SK-N-SH treated with all-trans-retinoic acid at 6 μM for 48 hours (cell line): ENCODE measurements at regions not wholly inside any gene's neighbourhood (a gene's known extent, or its start where the extent isn't known, plus 50 kb on each side); places are given as distances from the start of the nearest gene placed in this dataset.

Experiments used
- ATAC-seq: fragments of 200-7000 bp; cut with Tn5 transposase; 3 replicates; pipeline ENCODE4 v1.9.1; 2020; ENCODE audit warnings: mild to moderate bottlenecking, moderate library complexity
- ARNTL ChIP-seq: fragments of 450-650 bp; formaldehyde crosslinking; IDR thresholded peaks from 2 replicates; pipeline ENCODE4 v1.5.0; 2020; ENCODE audit warnings: low read depth, mild to moderate bottlenecking, moderate library complexity, borderline replicate concordance
- BACH2 ChIP-seq: fragments of 250-450 bp; sonication (Bioruptor Pico); IDR thresholded peaks from 2 replicates; pipeline ENCODE4 v1.9.0; 2021; ENCODE audit warnings: mild to moderate bottlenecking, borderline replicate concordance
- CSDC2 ChIP-seq: fragments of 250-450 bp; sonication (Bioruptor Pico); IDR thresholded peaks from 2 replicates; pipeline ENCODE4 v1.5.0; 2020; ENCODE audit warnings: mild to moderate bottlenecking, moderate library complexity
- ESRRG ChIP-seq: fragments of 250-450 bp; sonication (Bioruptor Pico); IDR thresholded peaks from 2 replicates; pipeline ENCODE4 v1.6.1; 2021; ENCODE audit warnings: mild to moderate bottlenecking
- GLIS3 ChIP-seq: fragments of 250-450 bp; sonication (Bioruptor Pico); IDR thresholded peaks from 2 replicates; pipeline ENCODE4 v1.5.0; 2020; ENCODE audit warnings: mild to moderate bottlenecking, moderate library complexity
- ISL1 ChIP-seq: fragments of 250-450 bp; sonication (Bioruptor Pico); IDR thresholded peaks from 2 replicates; pipeline ENCODE4 v2.1.2; 2022; ENCODE audit warnings: mild to moderate bottlenecking, moderate library complexity
- OSR1 ChIP-seq: fragments of 250-450 bp; sonication (Bioruptor Pico); IDR thresholded peaks from 2 replicates; pipeline ENCODE4 v1.8.0; 2022; ENCODE audit warnings: moderate library complexity, mild to moderate bottlenecking, inconsistent platforms
- PPARA ChIP-seq: fragments of 250-450 bp; sonication (Bioruptor Pico); IDR thresholded peaks from 2 replicates; pipeline ENCODE4 v1.5.0; 2020; ENCODE audit warnings: mild to moderate bottlenecking, borderline replicate concordance
- RARB ChIP-seq: fragments of 250-450 bp; sonication (Bioruptor Pico); IDR thresholded peaks from 2 replicates; pipeline ENCODE4 v1.8.0; 2021; ENCODE audit warnings: mild to moderate bottlenecking, moderate library complexity
- SNAI2 ChIP-seq: fragments of 250-450 bp; sonication (Bioruptor Pico); IDR thresholded peaks from 2 replicates; pipeline ENCODE4 v1.5.0; 2020; ENCODE audit warnings: mild to moderate bottlenecking, moderate library complexity
- TCF4 ChIP-seq: fragments of 250-450 bp; sonication (Bioruptor Pico); IDR thresholded peaks from 2 replicates; pipeline ENCODE4 v1.8.0; 2021; ENCODE audit warnings: mild to moderate bottlenecking, moderate library complexity, borderline replicate concordance
- TOX ChIP-seq: fragments of 250-450 bp; sonication (Bioruptor Pico); IDR thresholded peaks from 2 replicates; pipeline ENCODE4 v1.8.0; 2021; ENCODE audit warnings: mild to moderate bottlenecking, moderate library complexity, borderline replicate concordance
- ZC3H10 ChIP-seq: fragments of 250-450 bp; sonication (Bioruptor Pico); IDR thresholded peaks from 2 replicates; pipeline ENCODE4 v1.5.1; 2021; ENCODE audit warnings: mild to moderate bottlenecking, moderate library complexity
- ZFP3 ChIP-seq: fragments of 250-450 bp; sonication (Bioruptor Pico); IDR thresholded peaks from 2 replicates; pipeline ENCODE4 v1.5.0; 2020; ENCODE audit warnings: mild to moderate bottlenecking, moderate library complexity
- ZFP30 ChIP-seq: fragments of 450-650 bp; formaldehyde crosslinking; IDR thresholded peaks from 2 replicates; pipeline ENCODE4 v1.5.0; 2022; ENCODE audit warnings: mild to moderate bottlenecking, moderate library complexity
- ZNF565 ChIP-seq: fragments of 450-650 bp; formaldehyde crosslinking; conservative IDR thresholded peaks from 2 replicates; pipeline ENCODE4 v1.5.0; 2020; ENCODE audit warnings: low read depth, mild to moderate bottlenecking, moderate library complexity
- ZNF70 ChIP-seq: fragments of 450-650 bp; formaldehyde crosslinking; IDR thresholded peaks from 2 replicates; pipeline ENCODE4 v1.5.0; 2020; ENCODE audit warnings: mild to moderate bottlenecking, moderate library complexity
- ZNF8 ChIP-seq: fragments of 450-650 bp; formaldehyde crosslinking; IDR thresholded peaks from 2 replicates; pipeline ENCODE4 v1.5.0; 2020; ENCODE audit warnings: mild to moderate bottlenecking, moderate library complexity
- TF ChIP-seq, protein P1 (sequence below): fragments of 250-450 bp; sonication (Bioruptor Pico); IDR thresholded peaks from 2 replicates; pipeline ENCODE4 v1.8.0; 2021; ENCODE audit warnings: low read depth, mild to moderate bottlenecking, moderate library complexity, borderline replicate concordance
- TF ChIP-seq, protein P2 (sequence below): fragments of 250-450 bp; sonication (Bioruptor Pico); IDR thresholded peaks from 2 replicates; pipeline ENCODE4 v1.5.1; 2021; ENCODE audit warnings: mild to moderate bottlenecking, moderate library complexity
- TF ChIP-seq, protein P3 (sequence below): fragments of 250-450 bp; sonication (Bioruptor Pico); IDR thresholded peaks from 2 replicates; pipeline ENCODE4 v1.5.0; 2020; ENCODE audit warnings: mild to moderate bottlenecking, moderate library complexity
- TF ChIP-seq, protein P4 (sequence below): fragments of 250-450 bp; sonication (Bioruptor Pico); IDR thresholded peaks from 2 replicates; pipeline ENCODE4 v1.8.0; 2020; ENCODE audit warnings: mild to moderate bottlenecking, moderate library complexity, borderline replicate concordance
- TF ChIP-seq, protein P5 (sequence below): fragments of 250-450 bp; sonication (Bioruptor Pico); IDR thresholded peaks from 2 replicates; pipeline ENCODE4 v1.5.1; 2020; ENCODE audit warnings: low read depth, mild to moderate bottlenecking, moderate library complexity

DNA sequence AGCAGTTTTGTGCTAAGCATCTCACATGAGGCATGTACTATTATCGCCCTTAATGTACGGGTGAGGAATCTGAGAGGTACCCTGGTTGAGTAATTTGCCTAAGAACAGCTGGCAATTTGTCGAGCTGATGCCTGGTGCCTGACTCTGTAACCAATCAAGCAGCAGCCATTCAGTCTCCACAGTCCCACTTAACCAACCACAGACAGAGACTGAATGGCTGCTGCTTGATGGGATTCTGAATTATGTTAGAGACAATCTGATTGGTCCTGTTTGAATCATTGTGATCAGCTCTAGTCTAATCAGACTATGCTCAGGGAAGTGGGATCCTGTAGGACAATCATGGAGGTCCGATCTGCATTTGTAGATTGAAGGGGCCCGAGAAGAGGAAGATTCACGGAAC, 447.0 kb downstream of the SHISA9 start:
- no peak for TF ChIP-seq ZNF70 (CRISPR knock-in tag)
- no peak for ATAC-seq

DNA sequence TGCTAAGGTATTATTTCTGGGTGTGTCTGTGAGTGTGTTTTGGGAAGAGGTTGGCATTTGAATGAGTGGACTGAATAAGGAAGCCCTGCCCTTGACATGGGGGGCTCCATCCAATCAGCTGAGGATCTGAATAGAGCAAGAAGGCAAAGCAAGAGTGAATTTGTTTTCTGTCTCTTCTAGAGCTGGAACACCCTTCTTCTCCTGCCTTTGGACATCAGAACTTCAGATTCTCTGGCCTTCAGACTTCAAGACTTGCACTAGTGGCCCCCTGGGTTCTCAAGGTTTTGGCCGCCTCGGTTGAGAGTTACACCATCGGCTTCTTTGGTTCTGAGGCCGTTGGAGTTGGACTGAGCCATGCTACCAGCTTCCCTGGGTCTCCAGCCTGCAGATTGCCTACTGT, 448.6 kb downstream of the SHISA9 start:
- ATAC-seq = no peak
- TF ChIP-seq ZNF8 (no peak), TOX (CRISPR knock-in tag) (no peak)

DNA sequence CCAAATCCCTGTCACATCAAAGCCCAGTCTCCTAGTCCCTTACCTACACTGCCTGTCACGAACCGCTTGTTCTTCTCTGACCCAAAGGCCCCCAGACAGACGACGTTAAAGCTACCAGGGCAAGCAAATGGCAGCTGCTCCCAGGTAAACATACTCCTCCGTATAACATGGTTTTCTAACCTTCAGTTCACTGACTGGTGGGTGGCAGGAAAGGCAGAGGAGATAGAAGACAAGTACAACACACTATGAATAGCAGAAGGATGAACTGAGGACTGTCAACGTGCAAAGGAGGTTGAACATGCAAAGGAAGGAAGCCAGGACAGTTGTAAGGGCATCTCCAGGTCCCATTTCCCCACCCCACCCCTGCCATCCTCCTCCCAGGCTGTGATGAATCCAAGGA, 449.8 kb downstream of the SHISA9 start:
- no peak for ATAC-seq
- TF ChIP-seq TOX (CRISPR knock-in tag) (no peak), BACH2 (CRISPR knock-in tag) (no peak), ZNF70 (CRISPR knock-in tag) (no peak), OSR1 (CRISPR knock-in tag) (no peak), CSDC2 (CRISPR knock-in tag) (no peak), ZNF565 (CRISPR knock-in tag) (no peak), RARB (CRISPR knock-in tag) (no peak), ZNF8 (no peak), ISL1 (no peak), PPARA (CRISPR knock-in tag) (no peak), SNAI2 (CRISPR knock-in tag) (no peak), ZFP30 (CRISPR knock-in tag) (no peak), ARNTL (CRISPR knock-in tag) (no peak), ESRRG (CRISPR knock-in tag) (no peak), ZC3H10 (CRISPR knock-in tag) (no peak)
- TF ChIP-seq, protein P1, sequence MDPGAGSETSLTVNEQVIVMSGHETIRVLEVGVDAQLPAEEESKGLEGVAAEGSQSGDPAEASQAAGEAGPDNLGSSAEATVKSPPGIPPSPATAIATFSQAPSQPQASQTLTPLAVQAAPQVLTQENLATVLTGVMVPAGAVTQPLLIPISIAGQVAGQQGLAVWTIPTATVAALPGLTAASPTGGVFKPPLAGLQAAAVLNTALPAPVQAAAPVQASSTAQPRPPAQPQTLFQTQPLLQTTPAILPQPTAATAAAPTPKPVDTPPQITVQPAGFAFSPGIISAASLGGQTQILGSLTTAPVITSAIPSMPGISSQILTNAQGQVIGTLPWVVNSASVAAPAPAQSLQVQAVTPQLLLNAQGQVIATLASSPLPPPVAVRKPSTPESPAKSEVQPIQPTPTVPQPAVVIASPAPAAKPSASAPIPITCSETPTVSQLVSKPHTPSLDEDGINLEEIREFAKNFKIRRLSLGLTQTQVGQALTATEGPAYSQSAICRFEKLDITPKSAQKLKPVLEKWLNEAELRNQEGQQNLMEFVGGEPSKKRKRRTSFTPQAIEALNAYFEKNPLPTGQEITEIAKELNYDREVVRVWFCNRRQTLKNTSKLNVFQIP (CRISPR knock-in tag) = no peak
- TF ChIP-seq, protein P2, sequence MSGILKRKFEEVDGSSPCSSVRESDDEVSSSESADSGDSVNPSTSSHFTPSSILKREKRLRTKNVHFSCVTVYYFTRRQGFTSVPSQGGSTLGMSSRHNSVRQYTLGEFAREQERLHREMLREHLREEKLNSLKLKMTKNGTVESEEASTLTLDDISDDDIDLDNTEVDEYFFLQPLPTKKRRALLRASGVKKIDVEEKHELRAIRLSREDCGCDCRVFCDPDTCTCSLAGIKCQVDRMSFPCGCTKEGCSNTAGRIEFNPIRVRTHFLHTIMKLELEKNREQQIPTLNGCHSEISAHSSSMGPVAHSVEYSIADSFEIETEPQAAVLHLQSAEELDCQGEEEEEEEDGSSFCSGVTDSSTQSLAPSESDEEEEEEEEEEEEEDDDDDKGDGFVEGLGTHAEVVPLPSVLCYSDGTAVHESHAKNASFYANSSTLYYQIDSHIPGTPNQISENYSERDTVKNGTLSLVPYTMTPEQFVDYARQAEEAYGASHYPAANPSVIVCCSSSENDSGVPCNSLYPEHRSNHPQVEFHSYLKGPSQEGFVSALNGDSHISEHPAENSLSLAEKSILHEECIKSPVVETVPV = no peak
- TF ChIP-seq, protein P3, sequence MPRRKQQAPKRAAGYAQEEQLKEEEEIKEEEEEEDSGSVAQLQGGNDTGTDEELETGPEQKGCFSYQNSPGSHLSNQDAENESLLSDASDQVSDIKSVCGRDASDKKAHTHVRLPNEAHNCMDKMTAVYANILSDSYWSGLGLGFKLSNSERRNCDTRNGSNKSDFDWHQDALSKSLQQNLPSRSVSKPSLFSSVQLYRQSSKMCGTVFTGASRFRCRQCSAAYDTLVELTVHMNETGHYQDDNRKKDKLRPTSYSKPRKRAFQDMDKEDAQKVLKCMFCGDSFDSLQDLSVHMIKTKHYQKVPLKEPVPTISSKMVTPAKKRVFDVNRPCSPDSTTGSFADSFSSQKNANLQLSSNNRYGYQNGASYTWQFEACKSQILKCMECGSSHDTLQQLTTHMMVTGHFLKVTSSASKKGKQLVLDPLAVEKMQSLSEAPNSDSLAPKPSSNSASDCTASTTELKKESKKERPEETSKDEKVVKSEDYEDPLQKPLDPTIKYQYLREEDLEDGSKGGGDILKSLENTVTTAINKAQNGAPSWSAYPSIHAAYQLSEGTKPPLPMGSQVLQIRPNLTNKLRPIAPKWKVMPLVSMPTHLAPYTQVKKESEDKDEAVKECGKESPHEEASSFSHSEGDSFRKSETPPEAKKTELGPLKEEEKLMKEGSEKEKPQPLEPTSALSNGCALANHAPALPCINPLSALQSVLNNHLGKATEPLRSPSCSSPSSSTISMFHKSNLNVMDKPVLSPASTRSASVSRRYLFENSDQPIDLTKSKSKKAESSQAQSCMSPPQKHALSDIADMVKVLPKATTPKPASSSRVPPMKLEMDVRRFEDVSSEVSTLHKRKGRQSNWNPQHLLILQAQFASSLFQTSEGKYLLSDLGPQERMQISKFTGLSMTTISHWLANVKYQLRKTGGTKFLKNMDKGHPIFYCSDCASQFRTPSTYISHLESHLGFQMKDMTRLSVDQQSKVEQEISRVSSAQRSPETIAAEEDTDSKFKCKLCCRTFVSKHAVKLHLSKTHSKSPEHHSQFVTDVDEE (CRISPR knock-in tag) = no peak
- TF ChIP-seq, protein P4, sequence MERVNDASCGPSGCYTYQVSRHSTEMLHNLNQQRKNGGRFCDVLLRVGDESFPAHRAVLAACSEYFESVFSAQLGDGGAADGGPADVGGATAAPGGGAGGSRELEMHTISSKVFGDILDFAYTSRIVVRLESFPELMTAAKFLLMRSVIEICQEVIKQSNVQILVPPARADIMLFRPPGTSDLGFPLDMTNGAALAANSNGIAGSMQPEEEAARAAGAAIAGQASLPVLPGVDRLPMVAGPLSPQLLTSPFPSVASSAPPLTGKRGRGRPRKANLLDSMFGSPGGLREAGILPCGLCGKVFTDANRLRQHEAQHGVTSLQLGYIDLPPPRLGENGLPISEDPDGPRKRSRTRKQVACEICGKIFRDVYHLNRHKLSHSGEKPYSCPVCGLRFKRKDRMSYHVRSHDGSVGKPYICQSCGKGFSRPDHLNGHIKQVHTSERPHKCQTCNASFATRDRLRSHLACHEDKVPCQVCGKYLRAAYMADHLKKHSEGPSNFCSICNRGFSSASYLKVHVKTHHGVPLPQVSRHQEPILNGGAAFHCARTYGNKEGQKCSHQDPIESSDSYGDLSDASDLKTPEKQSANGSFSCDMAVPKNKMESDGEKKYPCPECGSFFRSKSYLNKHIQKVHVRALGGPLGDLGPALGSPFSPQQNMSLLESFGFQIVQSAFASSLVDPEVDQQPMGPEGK (CRISPR knock-in tag) = no peak
- TF ChIP-seq, all 23 proteins: peak for 0

DNA sequence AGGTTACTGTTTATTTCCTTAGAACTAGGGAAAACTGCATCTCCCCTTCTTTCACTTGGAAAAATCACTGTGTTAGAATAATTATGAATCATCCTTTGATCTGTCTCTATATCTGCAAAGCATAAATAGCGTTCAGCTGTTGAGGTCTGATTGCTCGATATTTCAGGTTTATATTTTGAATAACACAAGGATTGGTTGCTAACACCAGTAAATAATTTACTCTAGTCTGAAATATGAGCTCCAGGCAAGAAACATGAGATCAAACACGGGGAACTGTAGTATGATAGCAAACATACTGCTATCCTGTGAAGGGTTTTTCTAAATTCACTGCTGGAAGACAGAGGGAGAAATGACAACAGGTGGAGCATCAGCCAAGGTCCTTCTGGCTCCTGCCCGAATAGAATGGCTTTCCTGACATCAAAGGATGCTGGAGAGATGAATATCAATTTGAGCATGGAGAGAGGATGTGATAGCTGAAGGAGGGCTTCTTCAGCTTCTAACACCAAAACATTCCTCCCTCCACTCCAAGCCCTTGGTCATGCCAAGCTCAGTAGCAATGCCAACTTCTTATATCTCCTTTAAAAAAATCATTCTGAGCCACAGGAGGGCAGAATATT, 450.3 kb downstream of the SHISA9 start:
- ATAC-seq = no peak
- TF ChIP-seq ZFP30 (CRISPR knock-in tag) (no peak), BACH2 (CRISPR knock-in tag) (no peak), OSR1 (CRISPR knock-in tag) (no peak), ZFP3 (CRISPR knock-in tag) (no peak), TCF4 (no peak), TOX (CRISPR knock-in tag) (no peak), ARNTL (CRISPR knock-in tag) (no peak), CSDC2 (CRISPR knock-in tag) (no peak), GLIS3 (CRISPR knock-in tag) (no peak)
- TF ChIP-seq, protein P3 (CRISPR knock-in tag) = no peak
- TF ChIP-seq, protein P5, sequence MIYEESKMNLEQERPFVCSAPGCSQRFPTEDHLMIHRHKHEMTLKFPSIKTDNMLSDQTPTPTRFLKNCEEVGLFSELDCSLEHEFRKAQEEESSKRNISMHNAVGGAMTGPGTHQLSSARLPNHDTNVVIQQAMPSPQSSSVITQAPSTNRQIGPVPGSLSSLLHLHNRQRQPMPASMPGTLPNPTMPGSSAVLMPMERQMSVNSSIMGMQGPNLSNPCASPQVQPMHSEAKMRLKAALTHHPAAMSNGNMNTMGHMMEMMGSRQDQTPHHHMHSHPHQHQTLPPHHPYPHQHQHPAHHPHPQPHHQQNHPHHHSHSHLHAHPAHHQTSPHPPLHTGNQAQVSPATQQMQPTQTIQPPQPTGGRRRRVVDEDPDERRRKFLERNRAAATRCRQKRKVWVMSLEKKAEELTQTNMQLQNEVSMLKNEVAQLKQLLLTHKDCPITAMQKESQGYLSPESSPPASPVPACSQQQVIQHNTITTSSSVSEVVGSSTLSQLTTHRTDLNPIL (CRISPR knock-in tag) = no peak
